ENCODE measurements at regions not wholly inside any gene's neighbourhood (a gene's known extent, or its start where the extent isn't known, plus 50 kb on each side); places are given as distances from the start of the nearest gene placed in this dataset.
A peak's percentile ranks its signal among the peaks of the same experiment; 100 is the strongest.

GRCh38 chr15:69903470-69904469 lies 193.9 kb downstream of the TLE3 start:
- no peak overlapping the region for H3K4me3 ChIP-seq (ENCODE audit: low read depth, low read length)
- ChIA-PET CTCF (interaction anchor here (1.0 to 1.9 kb wide), 2 partner anchors 9 to 11 kb away, joined by 3 to 5 read pairs; no protein-coding TSS in a partner anchor), POLR2A (no interaction called here)
- TF ChIP-seq, protein P1, sequence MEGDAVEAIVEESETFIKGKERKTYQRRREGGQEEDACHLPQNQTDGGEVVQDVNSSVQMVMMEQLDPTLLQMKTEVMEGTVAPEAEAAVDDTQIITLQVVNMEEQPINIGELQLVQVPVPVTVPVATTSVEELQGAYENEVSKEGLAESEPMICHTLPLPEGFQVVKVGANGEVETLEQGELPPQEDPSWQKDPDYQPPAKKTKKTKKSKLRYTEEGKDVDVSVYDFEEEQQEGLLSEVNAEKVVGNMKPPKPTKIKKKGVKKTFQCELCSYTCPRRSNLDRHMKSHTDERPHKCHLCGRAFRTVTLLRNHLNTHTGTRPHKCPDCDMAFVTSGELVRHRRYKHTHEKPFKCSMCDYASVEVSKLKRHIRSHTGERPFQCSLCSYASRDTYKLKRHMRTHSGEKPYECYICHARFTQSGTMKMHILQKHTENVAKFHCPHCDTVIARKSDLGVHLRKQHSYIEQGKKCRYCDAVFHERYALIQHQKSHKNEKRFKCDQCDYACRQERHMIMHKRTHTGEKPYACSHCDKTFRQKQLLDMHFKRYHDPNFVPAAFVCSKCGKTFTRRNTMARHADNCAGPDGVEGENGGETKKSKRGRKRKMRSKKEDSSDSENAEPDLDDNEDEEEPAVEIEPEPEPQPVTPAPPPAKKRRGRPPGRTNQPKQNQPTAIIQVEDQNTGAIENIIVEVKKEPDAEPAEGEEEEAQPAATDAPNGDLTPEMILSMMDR (IDR thresholded peaks at IDR 0.05; ENCODE audit: insufficient read depth, low read length, missing control alignments) = no peak
- DNase-seq (ENCODE audit: low read depth, low spot score) = peak; percentile 29

DNA sequence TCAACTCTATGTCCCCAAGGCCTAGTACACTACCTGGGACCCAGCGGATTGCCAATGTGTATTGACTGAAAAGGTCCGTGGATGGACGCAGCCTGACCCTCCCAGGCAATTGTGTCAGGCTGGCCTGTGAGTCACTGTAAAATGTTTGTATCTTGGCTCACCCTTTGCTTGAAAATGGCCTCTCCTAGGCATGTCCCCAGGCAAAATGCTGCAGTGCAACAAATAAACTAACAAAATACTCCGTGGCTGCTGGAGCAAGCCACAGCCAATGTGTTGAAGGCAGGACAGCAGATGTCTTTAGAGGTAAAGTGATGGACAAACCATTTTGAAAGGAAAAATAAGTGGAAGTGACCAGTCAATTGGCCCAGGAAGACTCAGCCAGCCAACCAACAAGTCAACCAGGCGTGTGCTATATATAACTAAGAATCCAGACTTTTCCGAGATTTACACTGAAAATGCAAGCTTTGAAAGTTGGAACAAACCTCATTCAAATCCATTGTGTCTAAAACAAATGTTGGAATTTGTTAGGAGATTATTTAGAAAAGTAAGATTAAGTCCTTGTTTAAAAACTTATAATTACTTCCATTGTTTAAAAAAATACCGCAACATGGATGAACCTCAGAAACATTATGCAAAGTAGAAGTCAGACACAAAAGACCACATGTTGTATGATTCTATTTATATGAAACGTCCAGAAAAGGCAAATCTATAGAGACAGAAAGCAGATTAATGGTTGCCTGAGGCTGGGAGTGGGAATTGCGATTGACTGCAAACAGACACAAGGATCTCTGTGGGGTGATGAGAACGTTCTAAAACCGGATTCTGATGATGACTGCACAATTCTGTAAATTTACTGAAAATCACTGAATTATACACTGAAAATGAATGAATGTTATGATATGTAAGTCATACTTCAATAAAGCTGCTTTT lies 191.2 kb downstream of the TLE3 start:
- H3K4me3 ChIP-seq (ENCODE audit: low read depth, low read length) = no peak overlapping the region
- ChIA-PET CTCF (no interaction called here), POLR2A (no interaction called here)
- TF ChIP-seq, protein P1 (IDR thresholded peaks at IDR 0.05; ENCODE audit: insufficient read depth, low read length, missing control alignments) = no peak
- no peak for DNase-seq (ENCODE audit: low read depth, low spot score)

- POLR2A ChIA-PET = no interaction called here
- no peak overlapping the region for H3K4me3 ChIP-seq (ENCODE audit: low read depth, low read length)
- CTCF ChIA-PET = interaction anchor here (0.9 kb wide), 1 partner anchor 10 kb away, joined by 3 read pairs; no protein-coding TSS in a partner anchor
- TF ChIP-seq, protein P1 (IDR thresholded peaks at IDR 0.05; ENCODE audit: insufficient read depth, low read length, missing control alignments) = no peak
- DNase-seq (ENCODE audit: low read depth, low spot score) = no peak
Measured at GRCh38 chr15:69908060-69908459, 189.7 kb downstream of the TLE3 start.

DNA sequence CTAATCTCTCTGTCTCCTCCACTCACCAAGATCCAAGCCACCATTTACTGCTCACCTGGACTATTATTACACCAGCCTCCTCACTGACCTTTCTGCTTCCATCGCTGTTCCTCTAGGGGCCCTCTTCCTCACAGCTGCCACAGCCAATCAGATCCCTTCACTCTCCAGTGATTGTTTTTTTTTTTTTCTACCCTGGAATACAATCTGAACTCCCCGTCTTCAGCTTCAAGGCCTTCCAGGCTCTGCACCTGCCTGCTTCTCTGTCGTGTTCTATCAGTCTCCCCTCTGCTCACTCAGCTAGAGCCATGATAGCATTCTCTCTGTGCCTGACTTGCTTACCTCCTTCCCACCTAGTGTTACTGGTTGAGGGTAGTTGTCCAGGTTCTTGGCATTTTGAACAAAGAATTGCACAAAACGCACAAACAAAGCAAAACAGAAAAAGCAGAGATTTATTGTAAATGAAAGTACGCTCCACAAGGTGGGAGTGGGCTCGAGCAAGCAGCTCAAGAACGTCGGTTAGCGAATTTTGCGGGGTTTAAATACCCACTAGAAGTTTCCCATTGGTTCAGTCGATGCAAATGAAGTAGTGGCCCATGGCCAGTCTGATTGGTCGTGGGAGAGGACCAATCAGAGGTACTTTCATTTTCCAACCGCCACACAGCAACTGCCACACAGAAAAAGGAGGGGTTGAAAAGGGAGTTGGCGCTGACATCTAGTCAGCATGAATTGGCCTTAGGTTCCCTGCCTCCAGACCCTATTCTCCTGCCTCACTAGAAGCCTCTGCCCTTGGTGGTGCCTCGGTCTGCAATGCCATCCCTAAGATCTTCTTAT lies 188.9 kb downstream of the TLE3 start:
- ChIA-PET CTCF (interaction anchor here (0.9 to 1.3 kb wide), 2 partner anchors 9 to 11 kb away, joined by 3 read pairs; no protein-coding TSS in a partner anchor), POLR2A (no interaction called here)
- H3K4me3 ChIP-seq (ENCODE audit: low read depth, low read length) = no peak overlapping the region
- no peak for DNase-seq (ENCODE audit: low read depth, low spot score)
- TF ChIP-seq, protein P1 (IDR thresholded peaks at IDR 0.05; ENCODE audit: insufficient read depth, low read length, missing control alignments) = no peak

DNA sequence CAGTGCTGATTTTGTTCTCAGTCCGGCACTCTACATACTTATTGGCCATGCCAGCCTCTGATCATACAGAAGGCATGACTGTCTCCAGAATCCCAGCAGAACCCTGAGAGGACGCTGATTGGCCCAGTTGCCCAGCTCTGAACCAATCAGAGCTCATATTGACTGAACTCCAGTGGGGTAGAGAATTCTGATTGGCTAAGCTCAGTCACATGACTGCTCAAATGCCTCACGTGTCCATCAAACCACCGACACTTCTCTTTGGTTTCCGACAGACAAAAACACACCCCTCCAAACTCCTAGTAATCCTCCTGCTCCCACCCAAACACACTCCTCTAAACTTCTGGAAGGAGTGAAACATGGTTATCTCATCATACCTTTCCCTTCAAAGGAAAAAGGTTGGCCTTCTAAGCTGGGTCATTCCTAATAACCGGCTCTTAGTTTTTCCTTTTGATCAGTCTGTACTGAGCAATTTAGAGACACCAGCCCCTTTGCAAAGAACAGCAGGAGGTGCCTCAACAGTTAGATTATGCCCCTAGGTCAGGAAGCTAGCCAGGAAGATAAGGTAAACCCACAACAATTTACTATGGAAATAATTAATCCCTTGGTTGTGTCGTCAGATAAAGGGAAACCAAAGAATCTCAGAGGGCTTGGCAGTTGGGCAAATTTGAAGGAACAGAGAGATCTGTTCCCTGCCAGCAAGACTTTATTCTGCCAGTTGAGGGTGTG lies 187.8 kb downstream of the TLE3 start:
- DNase-seq (ENCODE audit: low read depth, low spot score) = no peak
- TF ChIP-seq, protein P1 (IDR thresholded peaks at IDR 0.05; ENCODE audit: insufficient read depth, low read length, missing control alignments) = no peak
- ChIA-PET POLR2A (no interaction called here), CTCF (interaction anchor here (1.3 kb wide), 1 partner anchor 12 kb away, joined by 3 read pairs; no protein-coding TSS in a partner anchor)
- no peak overlapping the region for H3K4me3 ChIP-seq (ENCODE audit: low read depth, low read length)
